ENCODE measurements at regions not wholly inside any gene's neighbourhood (a gene's known extent, or its start where the extent isn't known, plus 50 kb on each side); places are given as distances from the start of the nearest gene placed in this dataset.

GRCh38 chr4:10260777-10261176 is 144.2 kb upstream of the WDR1 start:
- ChIA-PET POLR2A (no interaction called here), CTCF (ENCODE audit: low intra/inter-chr PET ratio, low total read pairs) (no interaction called here)
- WGBS (ENCODE audit: low lambda C conversion rate): 0% methylated on average over 2 of the region's 2 CpGs
- Histone ChIP-seq H3K4me2 (ENCODE audit: low read depth, low read length) (no peak overlapping the region), H3K27me3 (ENCODE audit: control insufficient read depth in 1 of 2, insufficient read depth in 2 of 2, low read length in 2 of 2) (no peaks in the 10 kb centered on the region), H3K4me1 (ENCODE audit: insufficient read depth, low read length) (no peaks in the 10 kb centered on the region), H3K9me3 (ENCODE audit: low read length) (no peaks in the 10 kb centered on the region), H3K36me3 (replicated peaks in 1 of 2; ENCODE audit: control insufficient read depth in 1 of 2, insufficient read depth in 2 of 2, low read length in 2 of 2) (no peaks in the 10 kb centered on the region), H3K79me2 (ENCODE audit: insufficient read depth, low read length) (no peaks in the 10 kb centered on the region), H2AFZ (ENCODE audit: low read length) (no peak overlapping the region), H3K9ac (ENCODE audit: insufficient read depth, low read depth, low read length) (no peak overlapping the region), H3K27ac (ENCODE audit: extremely low read length, insufficient read depth, low read length) (no peak overlapping the region), H4K20me1 (ENCODE audit: insufficient read depth, low read length) (no peaks in the 10 kb centered on the region), H3K4me3 (replicated peaks in 1 of 3; ENCODE audit: insufficient read depth in 1 of 3, low read depth in 2 of 3, low read length in 3 of 3) (no peak overlapping the region)
- intact Hi-C loops (cut with micrococcal nuclease; ENCODE audit: unreplicated experiment): no loop called here
- FAIRE-seq: no peak
- in situ Hi-C loops (cut with HindIII; ENCODE audit: extremely low pct_ligation_motif_present, low pct_unique_long_range_greater_than_20kb): no loop called here
- DNase-seq (ENCODE audit: low spot score): no peak
- ATAC-seq: no peak
- no TSS peak for BruUV-seq (replicated peaks)
- TF ChIP-seq TBP (CRISPR knock-in tag; IDR thresholded peaks at IDR 0.05) (no peak), PREB (CRISPR knock-in tag; IDR thresholded peaks at IDR 0.05) (no peak), ZFX (CRISPR knock-in tag; IDR thresholded peaks at IDR 0.05; ENCODE audit: low read depth) (no peak), ZFP37 (CRISPR knock-in tag; IDR thresholded peaks at IDR 0.05; ENCODE audit: borderline replicate concordance) (no peak), ARNT2 (CRISPR knock-in tag; IDR thresholded peaks at IDR 0.05; ENCODE audit: low read depth) (no peak), ZSCAN30 (CRISPR knock-in tag; IDR thresholded peaks at IDR 0.05) (no peak), SNAPC2 (CRISPR knock-in tag; IDR thresholded peaks at IDR 0.05) (no peak), RBM39 (IDR thresholded peaks at IDR 0.05; ENCODE audit: low read depth, low read length, poor library complexity, severe bottlenecking) (no peak), MAFK (conservative IDR thresholded peaks at IDR 0.05 in 1 of 2, IDR thresholded peaks at IDR 0.05 in 1 of 2; ENCODE audit: low read length in 2 of 2) (no peak), FOXJ3 (CRISPR knock-in tag; IDR thresholded peaks at IDR 0.05; ENCODE audit: borderline replicate concordance) (no peak), SUZ12 (IDR thresholded peaks at IDR 0.05; ENCODE audit: low read depth, low read length) (no peak), FOSL2 (CRISPR knock-in tag; IDR thresholded peaks at IDR 0.05) (no peak), ZNF562 (CRISPR knock-in tag; IDR thresholded peaks at IDR 0.05; ENCODE audit: borderline replicate concordance) (no peak), JUN (CRISPR knock-in tag; IDR thresholded peaks at IDR 0.05) (no peak), ZNF549 (CRISPR knock-in tag; IDR thresholded peaks at IDR 0.05) (no peak), CEBPG (CRISPR knock-in tag; IDR thresholded peaks at IDR 0.05) (no peak), HNRNPH1 (optimal IDR thresholded peaks at IDR 0.05; ENCODE audit: low read depth, low read length) (no peak), ZNF280D (CRISPR knock-in tag; IDR thresholded peaks at IDR 0.05) (no peak), THAP7 (CRISPR knock-in tag; IDR thresholded peaks at IDR 0.05) (no peak)
